ENCODE measurements at regions not wholly inside any gene's neighbourhood (a gene's known extent, or its start where the extent isn't known, plus 50 kb on each side); places are given as distances from the start of the nearest gene placed in this dataset.

GRCh38 chr3:40713795-40714194 is 189.0 kb downstream of the ZNF621 start:
- no peak for TF ChIP-seq ZNF165 (CRISPR knock-in tag; IDR thresholded peaks at IDR 0.05; ENCODE audit: borderline replicate concordance)
- TF ChIP-seq ZHX1 (conservative IDR thresholded peaks at IDR 0.05; ENCODE audit: low read length): no peak
- TF ChIP-seq FOXP1 (CRISPR knock-in tag; IDR thresholded peaks at IDR 0.05): no peak
- no peak for TF ChIP-seq POLR2AphosphoS5 (IDR thresholded peaks at IDR 0.05; ENCODE audit: control insufficient read depth, insufficient read depth, low read depth, low read length)
- TF ChIP-seq EP300 (IDR thresholded peaks at IDR 0.05; ENCODE audit: low read length): no peak
- no peak for TF ChIP-seq ZNF121 (CRISPR knock-in tag; conservative IDR thresholded peaks at IDR 0.05)
